ENCODE measurements at regions not wholly inside any gene's neighbourhood (a gene's known extent, or its start where the extent isn't known, plus 50 kb on each side); places are given as distances from the start of the nearest gene placed in this dataset.
"Not testable (repeated sequence)": the region's sequence is repeated elsewhere in the genome, so short reads cannot be mapped to it uniquely, and the experiment has no call there.

- no peak for DNase-seq
Observed at GRCh38 chr1:60639287-60639686, 443.1 kb upstream of the NFIA start.

- DNase-seq = no peak
Observed at GRCh38 chr1:60637651-60638050, 444.7 kb upstream of the NFIA start.

GRCh38 chr1:60636946-60637345 lies 445.4 kb upstream of the NFIA start:
- no peak for DNase-seq

- DNase-seq = no peak
Observed at GRCh38 chr1:60634106-60634505, 448.3 kb upstream of the NFIA start.

GRCh38 chr1:60622486-60622885 lies 459.9 kb upstream of the NFIA start:
- no peak for DNase-seq

GRCh38 chr1:60621368-60621851 lies 461.0 kb upstream of the NFIA start:
- no peak for DNase-seq

GRCh38 chr1:60620087-60620486 lies 462.3 kb upstream of the NFIA start:
- no peak for DNase-seq

- no peak for DNase-seq
Observed at GRCh38 chr1:60619581-60619980, 462.8 kb upstream of the NFIA start.

- DNase-seq = no peak
Observed at GRCh38 chr1:60615666-60616065, 466.7 kb upstream of the NFIA start.

GRCh38 chr1:60612790-60613189 lies 469.6 kb upstream of the NFIA start:
- no peak for DNase-seq

GRCh38 chr1:60606921-60607320 lies 475.4 kb upstream of the NFIA start:
- DNase-seq = not testable (repeated sequence)

GRCh38 chr1:60600532-60600931 lies 481.8 kb upstream of the NFIA start:
- DNase-seq = no peak

- DNase-seq = no peak
Observed at GRCh38 chr1:60599574-60599973, 482.8 kb upstream of the NFIA start.

GRCh38 chr1:60598041-60598910 lies 484.1 kb upstream of the NFIA start:
- DNase-seq = no peak

- DNase-seq = no peak
Observed at GRCh38 chr1:60596791-60597750, 485.3 kb upstream of the NFIA start.

GRCh38 chr1:60591583-60591982 lies 490.8 kb upstream of the NFIA start:
- DNase-seq = no peak

- no peak for DNase-seq
Observed at GRCh38 chr1:60589916-60590315, 492.4 kb upstream of the NFIA start.

GRCh38 chr1:60589046-60589748 lies 493.2 kb upstream of the NFIA start:
- no peak for DNase-seq

GRCh38 chr1:60584371-60584770 lies 498.0 kb upstream of the NFIA start:
- DNase-seq = no peak

GRCh38 chr1:60583696-60584095 lies 498.7 kb upstream of the NFIA start:
- no peak for DNase-seq

- DNase-seq = no peak
Observed at GRCh38 chr1:60581455-60582220, 500.7 kb upstream of the NFIA start.

GRCh38 chr1:60577029-60577428 lies 503.5 kb upstream of the C1orf87 start:
- DNase-seq = no peak
